ENCODE measurements at regions not wholly inside any gene's neighbourhood (a gene's known extent, or its start where the extent isn't known, plus 50 kb on each side); places are given as distances from the start of the nearest gene placed in this dataset.

- no peak overlapping the region for H3K4me3 ChIP-seq
- H3K4me1 ChIP-seq: no peaks in the 10 kb centered on the region
- no peaks in the 10 kb centered on the region for H3K27me3 ChIP-seq
- no peaks in the 10 kb centered on the region for H3K36me3 ChIP-seq
- TF ChIP-seq CTCF (IDR thresholded peaks at IDR 0.05): no peak
- DNase-seq (ENCODE audit: low spot score): no peak
- no peak overlapping the region for H3K27ac ChIP-seq
- no peaks in the 10 kb centered on the region for H3K9me3 ChIP-seq
Measured at GRCh38 chr20:51910321-51911050, 108.2 kb upstream of the SALL4 start.

- H3K36me3 ChIP-seq: no peaks in the 10 kb centered on the region
- no peak overlapping the region for H3K4me3 ChIP-seq
- DNase-seq (ENCODE audit: low spot score): no peak
- TF ChIP-seq CTCF (IDR thresholded peaks at IDR 0.05): no peak
- H3K27ac ChIP-seq: no peak overlapping the region
- H3K4me1 ChIP-seq: no peaks in the 10 kb centered on the region
- H3K9me3 ChIP-seq: no peaks in the 10 kb centered on the region
- no peaks in the 10 kb centered on the region for H3K27me3 ChIP-seq
Measured at GRCh38 chr20:51906679-51907078, 104.4 kb upstream of the SALL4 start.

- H3K27me3 ChIP-seq: no peaks in the 10 kb centered on the region
- H3K27ac ChIP-seq: no peak overlapping the region
- no peaks in the 10 kb centered on the region for H3K9me3 ChIP-seq
- no peak overlapping the region for H3K4me3 ChIP-seq
- no peaks in the 10 kb centered on the region for H3K4me1 ChIP-seq
- DNase-seq (ENCODE audit: low spot score): no peak
- TF ChIP-seq CTCF (IDR thresholded peaks at IDR 0.05): no peak
- no peaks in the 10 kb centered on the region for H3K36me3 ChIP-seq
Measured at GRCh38 chr20:51906049-51906448, 103.7 kb upstream of the SALL4 start.

- no peak for TF ChIP-seq CTCF (IDR thresholded peaks at IDR 0.05)
- H3K27me3 ChIP-seq: no peaks in the 10 kb centered on the region
- no peak for DNase-seq (ENCODE audit: low spot score)
Measured at GRCh38 chr20:51902933-51903332, 100.6 kb upstream of the SALL4 start.

GRCh38 chr20:51900443-51900842 lies 98.1 kb upstream of the SALL4 start:
- Histone ChIP-seq H3K4me1 (no peaks in the 10 kb centered on the region), H3K4me3 (no peak overlapping the region), H3K9me3 (no peaks in the 10 kb centered on the region), H3K27ac (no peak overlapping the region), H3K27me3 (no peaks in the 10 kb centered on the region), H3K36me3 (no peaks in the 10 kb centered on the region)
- TF ChIP-seq CTCF (IDR thresholded peaks at IDR 0.05): no peak
- no peak for DNase-seq (ENCODE audit: low spot score)

More at GRCh38 chr20:51902933-51903332, 100.6 kb upstream of the SALL4 start:
- Histone ChIP-seq H3K4me3 (no peak overlapping the region), H3K4me1 (no peaks in the 10 kb centered on the region), H3K27ac (no peak overlapping the region), H3K9me3 (no peaks in the 10 kb centered on the region), H3K36me3 (no peaks in the 10 kb centered on the region)

- no peak for DNase-seq (ENCODE audit: low spot score)
- Histone ChIP-seq H3K27me3 (no peaks in the 10 kb centered on the region), H3K9me3 (no peaks in the 10 kb centered on the region), H3K4me1 (no peaks in the 10 kb centered on the region), H3K36me3 (no peaks in the 10 kb centered on the region), H3K27ac (no peak overlapping the region), H3K4me3 (no peak overlapping the region)
- no peak for TF ChIP-seq CTCF (IDR thresholded peaks at IDR 0.05)
Measured at GRCh38 chr20:51899674-51900073, 97.4 kb upstream of the SALL4 start.
